Sigmoid colon (tissue), 6 donors: ENCODE measurements at regions not wholly inside any gene's neighbourhood (a gene's known extent, or its start where the extent isn't known, plus 50 kb on each side); places are given as distances from the start of the nearest gene placed in this dataset.
A peak's percentile ranks its signal among the peaks of the same experiment; 100 is the strongest.

Experiments used
- DNase-seq: peaks from one replicate; pipeline ENCODE4 v3.0.0-alpha.2; 2019
- H3K27ac ChIP-seq, 4 donors: fragments of 200-600 bp; sonication (generic); one replicate each; pipeline ENCODE4 v1.5.1; 2016 to 2019; ENCODE audit warnings: mild to moderate bottlenecking in 1 of 4
- H3K27me3 ChIP-seq, 3 donors: fragments of 200-600 bp; sonication (generic); one replicate each; pipeline ENCODE4 v1.5.1; 2019; ENCODE audit warnings: mild to moderate bottlenecking in 1 of 3
- H3K36me3 ChIP-seq, 4 donors: fragments of 200-600 bp; sonication (generic); one replicate each; pipeline ENCODE4 v1.5.1; 2016 to 2019
- H3K4me1 ChIP-seq, 4 donors: fragments of 200-600 bp; sonication (generic); one replicate each; pipeline ENCODE4 v1.5.1; 2017 to 2019
- H3K4me3 ChIP-seq, 4 donors: fragments of 200-600 bp; sonication (generic); one replicate each; pipeline ENCODE4 v1.5.1; 2017 to 2019; ENCODE audit warnings: mild to moderate bottlenecking in 2 of 4, moderate library complexity in 1 of 4
- H3K9me3 ChIP-seq, 4 donors: fragments of 200-600 bp in 3 of 4; sonication (generic) in 3 of 4; one replicate each; pipeline versions ENCODE4 v1.5.1 to v1.6.1; 2013 to 2019
- EP300 ChIP-seq, 4 donors: sonication (generic); formaldehyde crosslinking; IDR thresholded peaks; one replicate each; pipeline ENCODE4 v1.6.1; 2017; ENCODE audit warnings: antibody characterized with exemption in 4 of 4
- POLR2A ChIP-seq, 2 donors: fragments of 450-650 bp; IDR thresholded peaks; one replicate each; pipeline ENCODE4 v1.6.1; 2016; ENCODE audit warnings: antibody characterized with exemption in 2 of 2, mild to moderate bottlenecking in 2 of 2, moderate library complexity in 2 of 2
- POLR2AphosphoS5 ChIP-seq, 4 donors: sonication (generic); formaldehyde crosslinking; IDR thresholded peaks; one replicate each; pipeline ENCODE4 v1.6.1; 2017; ENCODE audit warnings: antibody characterized with exemption in 4 of 4
- WGBS, 2 donors: extraction: QIAGEN DNeasy Blood & Tissue Kit; methylation state at CpG; one replicate each; pipeline ENCODE4 v1.1.7; 2013; 5-methylcytosine and 5-hydroxymethylcytosine counted together
- intact Hi-C: fragments of 100-400 bp; cut with DNase I; formaldehyde crosslinking; loops from one replicate; pipeline ENCODE4 v1.15.1; 2023
- TF ChIP-seq, protein P1 (sequence below), 4 experiments: fragments of 450-650 bp in 3 of 4; fragments of 200-600 bp in 1 of 4; IDR thresholded peaks; one replicate each; pipeline ENCODE4 v1.5.1; 2016 to 2019; ENCODE audit warnings: antibody characterized with exemption in 4 of 4, mild to moderate bottlenecking in 3 of 4, moderate library complexity in 2 of 4
- donor health status: healthy with polysubstance abuse.
- donor health status: healthy.

DNA sequence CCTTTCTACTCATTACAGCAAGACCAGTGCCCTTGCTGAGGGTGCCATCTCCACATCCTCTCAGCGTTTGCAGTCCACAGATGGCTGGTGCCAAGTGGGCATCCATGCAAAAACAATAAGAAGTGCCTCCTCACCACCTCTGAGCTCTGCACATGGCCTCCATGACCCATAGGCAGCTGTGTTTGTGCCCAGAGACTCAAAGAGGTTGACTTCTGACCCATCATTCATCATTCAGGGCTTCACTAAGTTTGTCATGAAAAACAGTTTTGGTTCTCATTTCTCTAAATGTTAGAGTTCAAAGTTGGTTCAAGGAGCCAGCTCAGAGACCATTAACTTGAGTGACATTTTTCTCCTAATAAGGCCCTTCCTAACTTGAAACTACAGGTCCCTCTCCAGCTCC is 512.6 kb upstream of the MAP3K7 start:
- Histone ChIP-seq H3K27ac (no peak overlapping the region), H3K27me3 (no peaks in the 10 kb centered on the region), H3K9me3 (no peaks in the 10 kb centered on the region), H3K4me1 (peaks cover 0 to 16% (median 3%) of the 10 kb centered on the region in 4 donors), H3K36me3 (no peaks in the 10 kb centered on the region), H3K4me3 (no peak overlapping the region)
- DNase-seq: no peak
- WGBS, 2 donors: 79 to 83% methylated on average over 1 of the region's 1 CpG
- TF ChIP-seq POLR2AphosphoS5 (IDR thresholded peaks at IDR 0.05): no peak
- TF ChIP-seq POLR2A (IDR thresholded peaks at IDR 0.05): no peak
- TF ChIP-seq, protein P1, sequence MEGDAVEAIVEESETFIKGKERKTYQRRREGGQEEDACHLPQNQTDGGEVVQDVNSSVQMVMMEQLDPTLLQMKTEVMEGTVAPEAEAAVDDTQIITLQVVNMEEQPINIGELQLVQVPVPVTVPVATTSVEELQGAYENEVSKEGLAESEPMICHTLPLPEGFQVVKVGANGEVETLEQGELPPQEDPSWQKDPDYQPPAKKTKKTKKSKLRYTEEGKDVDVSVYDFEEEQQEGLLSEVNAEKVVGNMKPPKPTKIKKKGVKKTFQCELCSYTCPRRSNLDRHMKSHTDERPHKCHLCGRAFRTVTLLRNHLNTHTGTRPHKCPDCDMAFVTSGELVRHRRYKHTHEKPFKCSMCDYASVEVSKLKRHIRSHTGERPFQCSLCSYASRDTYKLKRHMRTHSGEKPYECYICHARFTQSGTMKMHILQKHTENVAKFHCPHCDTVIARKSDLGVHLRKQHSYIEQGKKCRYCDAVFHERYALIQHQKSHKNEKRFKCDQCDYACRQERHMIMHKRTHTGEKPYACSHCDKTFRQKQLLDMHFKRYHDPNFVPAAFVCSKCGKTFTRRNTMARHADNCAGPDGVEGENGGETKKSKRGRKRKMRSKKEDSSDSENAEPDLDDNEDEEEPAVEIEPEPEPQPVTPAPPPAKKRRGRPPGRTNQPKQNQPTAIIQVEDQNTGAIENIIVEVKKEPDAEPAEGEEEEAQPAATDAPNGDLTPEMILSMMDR (IDR thresholded peaks at IDR 0.05): no peak
- TF ChIP-seq EP300 (IDR thresholded peaks at IDR 0.05): no peak
- intact Hi-C loops: no loop called here

DNA sequence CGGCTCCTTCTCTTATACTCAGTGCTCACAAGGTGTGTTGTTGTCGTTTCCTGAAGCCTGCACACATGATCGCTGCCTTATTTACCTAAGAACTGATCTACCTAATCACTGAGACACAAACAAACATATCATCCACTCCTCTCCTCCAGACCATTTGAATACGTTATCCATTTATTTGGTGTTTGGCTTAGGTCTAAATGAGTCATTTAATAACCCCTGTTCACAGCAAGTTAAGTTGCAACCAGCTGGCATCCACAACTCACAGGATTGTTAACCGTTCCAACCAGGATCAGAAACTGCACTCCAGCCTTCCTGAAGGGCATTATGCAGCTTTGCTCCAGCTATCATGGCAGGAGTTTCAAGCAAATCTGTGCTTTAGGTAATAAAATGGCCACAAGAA is 511.1 kb upstream of the MAP3K7 start:
- H3K4me1 ChIP-seq: peaks cover 0 to 16% (median 3%) of the 10 kb centered on the region in 4 donors
- TF ChIP-seq, protein P1 (IDR thresholded peaks at IDR 0.05): no peak
- no peak for TF ChIP-seq POLR2A (IDR thresholded peaks at IDR 0.05)
- no peak for TF ChIP-seq EP300 (IDR thresholded peaks at IDR 0.05)
- TF ChIP-seq POLR2AphosphoS5 (IDR thresholded peaks at IDR 0.05): no peak
- no peak overlapping the region for H3K27ac ChIP-seq
- no peaks in the 10 kb centered on the region for H3K36me3 ChIP-seq
- no peak overlapping the region for H3K4me3 ChIP-seq
- no peaks in the 10 kb centered on the region for H3K9me3 ChIP-seq
- H3K27me3 ChIP-seq: no peaks in the 10 kb centered on the region
- intact Hi-C loops: no loop called here
- WGBS, 2 donors: 14 to 60% methylated on average over 5 of the region's 5 CpGs
- no peak for DNase-seq

DNA sequence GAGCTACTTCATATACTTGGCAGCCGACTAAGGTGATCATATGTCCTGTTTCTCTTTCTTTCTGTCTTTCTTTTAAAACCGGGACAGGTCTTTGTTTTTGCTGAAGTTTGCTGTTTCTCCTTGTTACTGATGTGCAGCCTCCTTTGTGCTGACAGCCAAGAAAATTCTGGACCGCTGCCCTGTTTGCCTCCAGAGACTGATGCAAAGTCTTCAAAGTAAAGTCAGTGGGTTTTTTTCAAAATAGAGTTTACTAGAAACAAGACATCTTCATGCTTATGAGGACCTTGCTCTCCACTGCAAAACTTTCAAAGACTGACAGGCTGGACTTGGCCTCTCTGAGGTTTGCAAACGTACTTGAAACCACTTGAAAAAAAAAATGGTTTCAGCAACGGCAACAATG is 510.5 kb upstream of the MAP3K7 start:
- H3K27me3 ChIP-seq: no peaks in the 10 kb centered on the region
- H3K4me1 ChIP-seq: peaks cover 0 to 16% (median 3%) of the 10 kb centered on the region in 4 donors
- WGBS, 2 donors: 69 to 74% methylated on average over 5 of the region's 5 CpGs
- peak; percentile 65 for DNase-seq
- TF ChIP-seq POLR2A (IDR thresholded peaks at IDR 0.05) (no peak), POLR2AphosphoS5 (IDR thresholded peaks at IDR 0.05) (no peak), EP300 (IDR thresholded peaks at IDR 0.05) (no peak)
- TF ChIP-seq, protein P1 (IDR thresholded peaks at IDR 0.05): no peak
- no peaks in the 10 kb centered on the region for H3K9me3 ChIP-seq
- no peak overlapping the region for H3K27ac ChIP-seq
- H3K36me3 ChIP-seq: no peaks in the 10 kb centered on the region
- intact Hi-C loops: no loop called here
- no peak overlapping the region for H3K4me3 ChIP-seq

DNA sequence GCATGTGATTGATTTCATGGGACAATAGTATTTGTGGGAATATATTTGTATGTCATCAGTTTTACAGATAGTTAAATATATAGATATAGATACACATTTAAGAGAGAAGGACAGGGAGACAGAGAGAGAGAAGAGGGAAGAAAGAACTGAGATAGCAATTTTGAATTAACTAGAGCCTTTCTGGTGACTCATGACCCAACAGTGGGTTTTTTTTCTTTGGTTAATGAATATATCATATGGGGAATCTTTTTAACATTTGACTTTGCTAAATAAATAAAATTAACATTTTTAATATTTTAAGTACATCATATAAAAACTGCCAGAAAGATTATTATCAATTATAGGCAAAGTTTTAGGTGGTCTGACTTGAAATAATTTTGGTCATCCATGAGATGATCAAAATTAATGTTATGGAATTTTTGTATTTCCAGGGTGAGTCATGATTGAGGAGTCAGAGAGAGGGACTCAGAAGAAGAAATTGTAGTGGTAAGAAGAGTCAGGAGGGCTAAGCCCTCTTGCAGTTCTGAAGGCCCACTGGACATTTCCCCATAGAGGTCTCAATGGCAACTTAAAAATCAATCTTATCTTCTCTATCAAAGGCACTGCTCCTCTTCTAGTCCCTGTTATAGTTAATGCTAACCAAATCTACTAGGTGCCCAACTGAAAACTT is 508.1 kb upstream of the MAP3K7 start:
- no peaks in the 10 kb centered on the region for H3K9me3 ChIP-seq
- H3K36me3 ChIP-seq: no peaks in the 10 kb centered on the region
- no peak overlapping the region for H3K4me3 ChIP-seq
- H3K4me1 ChIP-seq: peaks cover 0 to 16% (median 3%) of the 10 kb centered on the region in 4 donors
- intact Hi-C loops: no loop called here
- H3K27me3 ChIP-seq: no peaks in the 10 kb centered on the region
- no peak overlapping the region for H3K27ac ChIP-seq
- DNase-seq: no peak
- no peak for TF ChIP-seq EP300 (IDR thresholded peaks at IDR 0.05)

DNA sequence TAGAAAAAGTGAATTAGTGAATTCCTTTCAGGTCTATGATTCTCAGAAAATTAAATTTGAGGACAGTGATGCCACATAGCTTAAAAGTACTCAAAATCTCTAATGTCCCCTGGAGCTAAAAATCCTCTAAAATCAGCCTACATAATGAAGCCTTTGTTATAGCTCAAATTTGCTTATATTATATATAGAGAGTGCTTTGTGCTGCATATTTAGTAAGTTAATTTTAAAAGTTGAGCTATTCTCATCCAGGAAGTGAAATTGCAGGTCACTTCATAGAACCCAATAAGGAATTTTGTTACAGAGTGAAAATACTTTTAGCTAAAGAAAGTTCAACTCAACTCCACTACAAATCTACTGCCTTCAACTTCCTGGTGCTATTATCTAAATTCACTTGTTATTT is 507.5 kb upstream of the MAP3K7 start:
- intact Hi-C loops: no loop called here

More for the DNA sequence above, 507.5 kb upstream of the MAP3K7 start:
- Histone ChIP-seq H3K27ac (no peak overlapping the region), H3K27me3 (no peaks in the 10 kb centered on the region), H3K36me3 (no peaks in the 10 kb centered on the region), H3K9me3 (no peaks in the 10 kb centered on the region), H3K4me1 (peaks cover 0 to 16% (median 3%) of the 10 kb centered on the region in 4 donors), H3K4me3 (no peak overlapping the region)
- TF ChIP-seq POLR2A (IDR thresholded peaks at IDR 0.05) (no peak), POLR2AphosphoS5 (IDR thresholded peaks at IDR 0.05) (no peak), EP300 (IDR thresholded peaks at IDR 0.05) (no peak)
- TF ChIP-seq, protein P1 (IDR thresholded peaks at IDR 0.05): no peak
- no peak for DNase-seq
